Activated CD4-positive, alpha-beta T cell treated with anti-CD3 and anti-CD28 coated beads for 24 hours (primary cell): ENCODE measurements at regions not wholly inside any gene's neighbourhood (a gene's known extent, or its start where the extent isn't known, plus 50 kb on each side); places are given as distances from the start of the nearest gene placed in this dataset.

Source experiments
- DNase-seq, 2 donors: peaks; one replicate each; pipeline ENCODE4 v3.0.0-alpha.2; 2020; ENCODE audit warnings: low read depth in 2 of 2

GRCh38 chr5:114658194-114658593 is 296.3 kb downstream of the KCNN2 start:
- DNase-seq: no peak

DNA sequence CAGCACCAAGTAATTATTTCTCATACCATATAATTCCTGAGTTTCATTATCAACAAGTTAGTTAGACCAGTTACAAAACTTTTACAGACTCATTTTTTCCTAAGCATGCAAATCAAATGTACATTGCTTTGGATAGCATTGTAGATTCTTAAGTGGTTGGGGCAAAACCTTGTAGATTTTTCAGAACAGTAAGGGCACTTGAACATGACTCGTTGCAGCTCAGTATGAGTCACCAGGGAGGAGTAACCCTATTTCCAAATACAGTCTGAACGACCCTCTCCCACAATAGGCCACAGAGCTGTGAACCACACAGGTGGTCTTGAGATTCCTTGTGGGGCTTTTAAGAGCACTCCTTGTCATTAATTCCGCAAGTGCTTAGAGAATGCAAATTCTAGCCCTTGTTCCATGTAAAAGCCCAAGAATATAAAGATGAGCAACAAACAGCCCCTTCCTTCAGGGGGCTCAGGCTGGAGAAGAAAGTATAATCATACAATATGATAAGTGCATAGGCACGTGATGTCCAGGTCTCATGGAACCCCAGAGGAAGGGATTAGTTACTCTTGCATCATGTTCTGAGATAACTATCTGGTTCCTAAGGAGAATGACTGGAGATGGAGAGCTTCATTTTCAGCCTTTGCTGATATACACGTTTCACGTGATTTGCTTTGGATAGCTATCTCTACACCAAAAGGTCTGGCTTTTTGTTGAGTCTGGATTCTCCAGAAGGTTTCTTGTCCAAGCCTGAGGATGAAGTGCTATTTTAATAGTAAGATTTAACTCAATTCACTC is 295.7 kb downstream of the KCNN2 start:
- DNase-seq: no peak

GRCh38 chr5:114649878-114650277 is 288.0 kb downstream of the KCNN2 start:
- DNase-seq: no peak

- no peak for DNase-seq
Observed at GRCh38 chr5:114648940-114649339, 287.1 kb downstream of the KCNN2 start.

DNA sequence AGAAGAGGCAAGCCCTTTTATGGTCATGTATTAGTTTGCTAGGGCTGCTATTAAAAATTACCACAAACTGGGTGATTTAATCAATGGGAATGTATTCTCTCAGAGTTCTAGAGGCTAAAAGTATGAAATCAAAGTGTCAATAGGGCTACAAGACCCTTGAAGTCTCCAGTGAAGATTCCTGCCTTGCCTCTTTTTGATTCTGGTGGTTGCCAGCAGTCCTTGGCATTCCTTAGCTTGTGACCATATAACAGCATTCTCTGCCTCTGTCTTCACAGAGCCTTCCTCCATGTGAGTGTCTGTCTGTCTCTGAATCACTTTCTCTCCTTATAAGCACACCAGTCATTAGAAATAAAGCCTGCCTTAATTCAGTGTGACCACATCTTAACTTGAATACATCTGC is 282.7 kb downstream of the KCNN2 start:
- no peak for DNase-seq

GRCh38 chr5:114636271-114636670 is 274.4 kb downstream of the KCNN2 start:
- no peak for DNase-seq

- no peak for DNase-seq
Observed at GRCh38 chr5:114634967-114635901, 273.4 kb downstream of the KCNN2 start.

- DNase-seq: no peak
Observed at GRCh38 chr5:114634517-114634916, 272.6 kb downstream of the KCNN2 start.

DNA sequence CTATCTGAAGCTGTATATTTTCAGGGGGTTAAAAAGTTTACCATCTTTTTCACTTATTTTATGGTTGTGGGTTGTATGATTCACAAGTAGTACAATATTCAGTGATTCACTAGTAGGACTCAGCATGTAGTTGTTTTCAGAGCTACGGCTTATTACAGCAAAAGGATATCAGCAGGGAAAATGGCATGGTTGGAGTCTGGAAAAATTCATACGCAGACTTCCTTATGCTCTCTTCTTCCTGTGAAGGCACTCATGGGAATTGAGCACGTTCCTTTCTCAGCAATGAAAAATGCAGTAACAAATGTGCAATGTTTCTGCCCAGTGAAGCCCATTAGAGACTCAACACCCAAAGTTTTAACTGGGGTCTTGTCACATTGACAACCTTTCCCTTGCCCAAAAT is 250.5 kb downstream of the KCNN2 start:
- no peak for DNase-seq

DNA sequence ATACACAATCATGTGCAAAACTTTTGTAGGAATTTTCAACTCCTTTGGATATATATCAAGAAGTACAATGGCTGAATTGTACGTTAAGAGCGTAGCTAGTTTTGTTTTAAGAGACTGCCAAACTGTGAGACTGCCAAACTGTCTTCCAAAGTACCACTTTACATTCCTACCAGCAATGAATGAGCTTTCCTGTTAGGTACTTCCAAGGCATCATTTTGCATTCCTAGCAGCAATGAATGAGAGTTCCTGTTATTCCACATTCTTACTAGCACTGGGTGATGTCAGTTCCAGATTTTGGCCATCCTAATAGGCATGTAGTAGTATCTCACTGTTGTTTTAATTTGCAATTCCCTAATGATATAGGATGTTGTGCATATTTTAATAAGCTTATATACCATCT is 219.3 kb downstream of the KCNN2 start:
- DNase-seq: no peak

GRCh38 chr5:114565871-114566270 is 204.0 kb downstream of the KCNN2 start:
- no peak for DNase-seq

- DNase-seq: no peak
Observed at GRCh38 chr5:114565139-114565538, 203.3 kb downstream of the KCNN2 start.

GRCh38 chr5:114561415-114561814 is 199.5 kb downstream of the KCNN2 start:
- DNase-seq: no peak
